Spinal cord (tissue), 9 donors: ENCODE measurements at regions not wholly inside any gene's neighbourhood (a gene's known extent, or its start where the extent isn't known, plus 50 kb on each side); places are given as distances from the start of the nearest gene placed in this dataset.

Experiments used
- DNase-seq, 6 donors: peaks; one replicate each; pipeline versions ENCODE4 v3.0.0 to v3.0.0-alpha.2; 2013 to 2015; ENCODE audit warnings: low spot score in 6 of 6, low read depth in 4 of 6
- H3K27ac ChIP-seq: one replicate; pipeline ENCODE4 v1.5.1; 2013; ENCODE audit warnings: low read depth, low read length, control low read depth
- H3K27me3 ChIP-seq: one replicate; pipeline ENCODE4 v1.6.1; 2013; ENCODE audit warnings: low read length; ENCODE audit not compliant: control insufficient read depth, insufficient read depth
- H3K36me3 ChIP-seq: one replicate; pipeline ENCODE4 v1.6.1; 2013; ENCODE audit warnings: low read length; ENCODE audit not compliant: control insufficient read depth, insufficient read depth
- H3K4me1 ChIP-seq: one replicate; pipeline ENCODE4 v1.6.1; 2013; ENCODE audit warnings: low read length; ENCODE audit not compliant: control insufficient read depth, insufficient read depth
- H3K4me3 ChIP-seq: one replicate; pipeline ENCODE4 v1.5.1; 2013; ENCODE audit warnings: low read depth, low read length, control low read depth
- H3K9me3 ChIP-seq: one replicate; pipeline ENCODE4 v1.6.1; 2013; ENCODE audit warnings: low read length; ENCODE audit not compliant: control insufficient read depth, insufficient read depth
- WGBS: methylation state at CpG from one replicate; pipeline ENCODE4 v1.1.5; 2013; ENCODE audit warnings: missing lambda C conversion rate; ENCODE audit not compliant: insufficient coverage; 5-methylcytosine and 5-hydroxymethylcytosine counted together
- donor health status: healthy.

- no peaks in the 10 kb centered on the region for H3K4me1 ChIP-seq
- H3K27me3 ChIP-seq: no peaks in the 10 kb centered on the region
- no peaks in the 10 kb centered on the region for H3K36me3 ChIP-seq
- H3K4me3 ChIP-seq: no peak overlapping the region
- DNase-seq: no peak
- H3K9me3 ChIP-seq: peaks cover 1% of the 10 kb centered on the region
- no peak overlapping the region for H3K27ac ChIP-seq
These were observed 527.4 kb downstream of the SI start for GRCh38 chr3:164550857-164551256.

GRCh38 chr3:164539215-164539614 lies 539.1 kb downstream of the SI start:
- DNase-seq: peak in 2 of 6 donors; percentile 8 to 26
- no peak overlapping the region for H3K4me3 ChIP-seq

GRCh38 chr3:164537485-164537884 lies 540.8 kb downstream of the SI start:
- Histone ChIP-seq H3K4me3 (no peak overlapping the region), H3K9me3 (no peaks in the 10 kb centered on the region), H3K27ac (no peak overlapping the region), H3K36me3 (no peaks in the 10 kb centered on the region), H3K27me3 (no peaks in the 10 kb centered on the region), H3K4me1 (no peaks in the 10 kb centered on the region)
- DNase-seq: no peak

More at GRCh38 chr3:164539215-164539614, 539.1 kb downstream of the SI start:
- no peaks in the 10 kb centered on the region for H3K9me3 ChIP-seq
- no peaks in the 10 kb centered on the region for H3K36me3 ChIP-seq
- H3K27me3 ChIP-seq: no peaks in the 10 kb centered on the region
- no peak overlapping the region for H3K27ac ChIP-seq
- no peaks in the 10 kb centered on the region for H3K4me1 ChIP-seq
- 70% methylated on average over 2 of the region's 2 CpGs for WGBS

- H3K4me3 ChIP-seq: no peak overlapping the region
- H3K27ac ChIP-seq: no peak overlapping the region
- no peaks in the 10 kb centered on the region for H3K27me3 ChIP-seq
- H3K9me3 ChIP-seq: no peaks in the 10 kb centered on the region
- no peaks in the 10 kb centered on the region for H3K4me1 ChIP-seq
- no CpG with 5 or more reads among the region's 3 CpGs for WGBS
- H3K36me3 ChIP-seq: no peaks in the 10 kb centered on the region
- DNase-seq: no peak
These were observed 545.0 kb downstream of the SI start for GRCh38 chr3:164533275-164533674.

- Histone ChIP-seq H3K9me3 (peaks cover 5% of the 10 kb centered on the region), H3K36me3 (no peaks in the 10 kb centered on the region), H3K27me3 (no peaks in the 10 kb centered on the region), H3K27ac (no peak overlapping the region), H3K4me1 (no peaks in the 10 kb centered on the region), H3K4me3 (no peak overlapping the region)
- DNase-seq: no peak
- WGBS: 80% methylated on average over 1 of the region's 2 CpGs
These were observed 552.0 kb downstream of the SI start for GRCh38 chr3:164526250-164526649.

GRCh38 chr3:164524201-164524600 lies 554.1 kb downstream of the SI start:
- H3K9me3 ChIP-seq: peaks cover 11% of the 10 kb centered on the region
- H3K36me3 ChIP-seq: no peaks in the 10 kb centered on the region
- H3K27ac ChIP-seq: no peak overlapping the region
- H3K27me3 ChIP-seq: no peaks in the 10 kb centered on the region
- no peak for DNase-seq
- H3K4me3 ChIP-seq: no peak overlapping the region
- no peaks in the 10 kb centered on the region for H3K4me1 ChIP-seq

GRCh38 chr3:164522073-164522763 lies 556.1 kb downstream of the SI start:
- H3K36me3 ChIP-seq: no peaks in the 10 kb centered on the region
- no peak for DNase-seq
- no peaks in the 10 kb centered on the region for H3K4me1 ChIP-seq
- H3K27ac ChIP-seq: no peak overlapping the region
- no peak overlapping the region for H3K4me3 ChIP-seq
- 85% methylated on average over 3 of the region's 6 CpGs for WGBS
- peaks cover 11% of the 10 kb centered on the region for H3K9me3 ChIP-seq
- H3K27me3 ChIP-seq: no peaks in the 10 kb centered on the region

- H3K27ac ChIP-seq: no peak overlapping the region
- H3K4me1 ChIP-seq: no peaks in the 10 kb centered on the region
- H3K9me3 ChIP-seq: peaks cover 11% of the 10 kb centered on the region
- no peak for DNase-seq
- 73% methylated on average over 2 of the region's 2 CpGs for WGBS
- no peaks in the 10 kb centered on the region for H3K36me3 ChIP-seq
- no peaks in the 10 kb centered on the region for H3K27me3 ChIP-seq
- no peak overlapping the region for H3K4me3 ChIP-seq
These were observed 556.7 kb downstream of the SI start for GRCh38 chr3:164521644-164522043.

GRCh38 chr3:164521139-164521538 lies 557.2 kb downstream of the SI start:
- no peak for DNase-seq
- no peak overlapping the region for H3K4me3 ChIP-seq
- no peak overlapping the region for H3K27ac ChIP-seq
- H3K9me3 ChIP-seq: peaks cover 11% of the 10 kb centered on the region
- 85% methylated on average over 4 of the region's 4 CpGs for WGBS
- H3K36me3 ChIP-seq: no peaks in the 10 kb centered on the region
- no peaks in the 10 kb centered on the region for H3K4me1 ChIP-seq
- no peaks in the 10 kb centered on the region for H3K27me3 ChIP-seq

- no peak for DNase-seq
- Histone ChIP-seq H3K27ac (no peak overlapping the region), H3K27me3 (no peaks in the 10 kb centered on the region), H3K4me3 (no peak overlapping the region), H3K9me3 (peaks cover 4% of the 10 kb centered on the region), H3K36me3 (no peaks in the 10 kb centered on the region), H3K4me1 (no peaks in the 10 kb centered on the region)
- 87% methylated on average over 5 of the region's 5 CpGs for WGBS
These were observed 563.0 kb downstream of the SI start for GRCh38 chr3:164515256-164515655.
